Thyroid gland (tissue), 4 donors: ENCODE measurements at regions not wholly inside any gene's neighbourhood (a gene's known extent, or its start where the extent isn't known, plus 50 kb on each side); places are given as distances from the start of the nearest gene placed in this dataset.

Source experiments
- DNase-seq, 2 donors: peaks; one replicate each; pipeline ENCODE4 v3.0.0-alpha.2; 2019
- H3K27ac ChIP-seq, 3 donors: fragments of 200-600 bp; sonication (generic); 1 replicate in 2 of 3; 2 replicates in 1 of 3; pipeline ENCODE4 v1.5.1; 2016 to 2019; ENCODE audit warnings: mild to moderate bottlenecking in 1 of 3, moderate library complexity in 1 of 3
- H3K27me3 ChIP-seq: fragments of 200-600 bp; sonication (generic); one replicate; pipeline ENCODE4 v1.5.1; 2019
- H3K36me3 ChIP-seq, 2 donors: fragments of 200-600 bp; sonication (generic); one replicate each; pipeline ENCODE4 v1.5.1; 2016 to 2019
- H3K4me1 ChIP-seq, 2 donors: fragments of 200-600 bp; sonication (generic); one replicate each; pipeline ENCODE4 v1.5.1; 2017 to 2019
- H3K4me3 ChIP-seq, 3 donors: fragments of 200-600 bp; sonication (generic); replicated peaks in 1 of 3; 1 replicate in 2 of 3; 2 replicates in 1 of 3; pipeline ENCODE4 v1.5.1; 2016; ENCODE audit warnings: mild to moderate bottlenecking in 1 of 3
- H3K9me3 ChIP-seq: fragments of 200-600 bp; sonication (generic); one replicate; pipeline ENCODE4 v1.5.1; 2017
- POLR2A ChIP-seq, 2 donors: fragments of 450-650 bp; IDR thresholded peaks; one replicate each; pipeline ENCODE4 v1.6.1; 2017; ENCODE audit warnings: antibody characterized with exemption in 2 of 2, mild to moderate bottlenecking in 2 of 2, moderate library complexity in 1 of 2
- WGBS, 2 donors: methylation state at CpG; one replicate each; pipeline ENCODE4 v1.1.5; 2017; 5-methylcytosine and 5-hydroxymethylcytosine counted together
- intact Hi-C: fragments of 100-400 bp; cut with DNase I; formaldehyde crosslinking; loops from one replicate; pipeline ENCODE4 v1.15.1; 2023
- TF ChIP-seq, protein P1 (sequence below), 6 experiments: fragments of 200-600 bp in 3 of 6; fragments of 450-650 bp in 3 of 6; sonication (generic) in 3 of 6; IDR thresholded peaks; one replicate each; pipeline ENCODE4 v1.5.1; 2016 to 2019; ENCODE audit warnings: antibody characterized with exemption in 6 of 6, mild to moderate bottlenecking in 2 of 6, inconsistent platforms in 1 of 6, moderate library complexity in 1 of 6

DNA sequence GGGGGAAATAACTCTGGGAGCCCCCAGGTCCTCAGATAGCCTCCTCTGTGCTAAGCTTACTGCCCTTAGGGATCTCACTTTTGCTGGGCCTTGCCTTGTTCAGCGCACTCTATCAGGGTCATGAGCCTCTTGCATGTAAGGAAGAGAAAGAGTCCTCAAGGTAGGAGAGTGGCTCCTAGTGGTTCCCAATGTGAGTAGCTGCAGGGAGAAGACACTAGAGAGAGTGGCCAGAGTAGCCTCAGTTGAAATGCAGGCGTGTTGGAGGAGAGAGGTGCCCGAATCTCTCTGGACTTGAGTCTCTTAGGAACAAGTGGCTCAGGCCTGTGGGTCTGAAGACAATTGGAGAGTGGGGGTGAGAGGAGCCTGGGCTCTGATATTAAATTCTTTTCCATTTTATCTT lies 94.3 kb upstream of the SORCS3 start:
- DNase-seq = no peak
- WGBS, 2 donors = 64 to 68% methylated on average over 3 of the region's 3 CpGs
- intact Hi-C loops = no loop called here

DNA sequence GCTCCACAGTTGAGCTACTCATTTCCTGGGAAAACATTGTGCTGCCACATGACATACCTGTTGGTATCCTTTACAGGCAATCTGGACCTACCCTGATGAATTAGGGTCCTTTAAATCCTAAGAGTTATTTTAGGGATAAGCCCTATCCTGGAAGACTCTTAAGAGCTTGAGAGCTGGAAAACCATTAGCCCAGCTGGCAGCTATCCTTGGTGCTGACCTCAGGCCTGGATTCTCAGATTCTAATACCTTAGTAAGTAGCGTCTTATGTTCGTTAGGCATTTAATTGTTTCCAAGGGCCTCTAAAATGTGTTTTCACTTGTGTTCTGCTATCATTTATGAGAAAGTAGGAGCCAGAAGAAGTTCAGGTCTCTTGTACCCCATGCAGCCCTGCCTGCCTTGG lies 93.0 kb upstream of the SORCS3 start:
- no peaks in the 10 kb centered on the region for H3K27me3 ChIP-seq
- no peak overlapping the region for H3K4me3 ChIP-seq
- WGBS, 2 donors = 29 to 45% methylated on average over 2 of the region's 2 CpGs
- TF ChIP-seq, protein P1, sequence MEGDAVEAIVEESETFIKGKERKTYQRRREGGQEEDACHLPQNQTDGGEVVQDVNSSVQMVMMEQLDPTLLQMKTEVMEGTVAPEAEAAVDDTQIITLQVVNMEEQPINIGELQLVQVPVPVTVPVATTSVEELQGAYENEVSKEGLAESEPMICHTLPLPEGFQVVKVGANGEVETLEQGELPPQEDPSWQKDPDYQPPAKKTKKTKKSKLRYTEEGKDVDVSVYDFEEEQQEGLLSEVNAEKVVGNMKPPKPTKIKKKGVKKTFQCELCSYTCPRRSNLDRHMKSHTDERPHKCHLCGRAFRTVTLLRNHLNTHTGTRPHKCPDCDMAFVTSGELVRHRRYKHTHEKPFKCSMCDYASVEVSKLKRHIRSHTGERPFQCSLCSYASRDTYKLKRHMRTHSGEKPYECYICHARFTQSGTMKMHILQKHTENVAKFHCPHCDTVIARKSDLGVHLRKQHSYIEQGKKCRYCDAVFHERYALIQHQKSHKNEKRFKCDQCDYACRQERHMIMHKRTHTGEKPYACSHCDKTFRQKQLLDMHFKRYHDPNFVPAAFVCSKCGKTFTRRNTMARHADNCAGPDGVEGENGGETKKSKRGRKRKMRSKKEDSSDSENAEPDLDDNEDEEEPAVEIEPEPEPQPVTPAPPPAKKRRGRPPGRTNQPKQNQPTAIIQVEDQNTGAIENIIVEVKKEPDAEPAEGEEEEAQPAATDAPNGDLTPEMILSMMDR (IDR thresholded peaks at IDR 0.05) = no peak
- TF ChIP-seq POLR2A (IDR thresholded peaks at IDR 0.05) = no peak
- no peaks in the 10 kb centered on the region for H3K36me3 ChIP-seq
- DNase-seq = no peak
- no peaks in the 10 kb centered on the region for H3K9me3 ChIP-seq
- H3K27ac ChIP-seq = no peak overlapping the region
- intact Hi-C loops = no loop called here
- H3K4me1 ChIP-seq = no peaks in the 10 kb centered on the region

More for the DNA sequence above, 94.3 kb upstream of the SORCS3 start:
- Histone ChIP-seq H3K27ac (no peak overlapping the region), H3K27me3 (no peaks in the 10 kb centered on the region), H3K4me3 (no peak overlapping the region), H3K9me3 (no peaks in the 10 kb centered on the region), H3K36me3 (no peaks in the 10 kb centered on the region), H3K4me1 (no peaks in the 10 kb centered on the region)
- TF ChIP-seq, protein P1 (IDR thresholded peaks at IDR 0.05) = no peak
- no peak for TF ChIP-seq POLR2A (IDR thresholded peaks at IDR 0.05)

DNA sequence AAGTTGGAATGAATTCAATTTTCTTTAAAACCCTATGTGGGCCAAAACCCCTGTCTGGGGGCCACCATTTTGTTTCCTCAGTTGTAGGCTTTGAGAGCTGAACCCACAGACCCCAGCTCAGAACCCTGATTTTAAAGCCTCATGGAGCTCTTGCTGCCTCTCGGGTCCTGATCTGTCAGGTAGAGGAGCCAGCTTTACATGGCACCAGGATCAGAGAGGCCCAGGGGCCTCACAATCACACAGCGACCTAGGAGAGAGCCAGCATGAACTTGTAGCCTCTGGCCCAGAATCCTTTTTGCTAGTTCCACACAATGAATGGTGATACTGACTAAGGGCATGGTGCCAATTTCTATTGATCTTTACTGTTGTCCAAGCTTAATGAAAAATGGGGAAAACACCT lies 84.3 kb upstream of the SORCS3 start:
- no peak for DNase-seq
- no peaks in the 10 kb centered on the region for H3K36me3 ChIP-seq
- no peaks in the 10 kb centered on the region for H3K27me3 ChIP-seq
- TF ChIP-seq, protein P1 (IDR thresholded peaks at IDR 0.05) = no peak
- TF ChIP-seq POLR2A (IDR thresholded peaks at IDR 0.05) = no peak
- intact Hi-C loops = no loop called here
- no peak overlapping the region for H3K27ac ChIP-seq
- no peaks in the 10 kb centered on the region for H3K9me3 ChIP-seq
- H3K4me3 ChIP-seq = no peak overlapping the region
- no peaks in the 10 kb centered on the region for H3K4me1 ChIP-seq
- WGBS, 2 donors = 83 to 89% methylated on average over 2 of the region's 2 CpGs

DNA sequence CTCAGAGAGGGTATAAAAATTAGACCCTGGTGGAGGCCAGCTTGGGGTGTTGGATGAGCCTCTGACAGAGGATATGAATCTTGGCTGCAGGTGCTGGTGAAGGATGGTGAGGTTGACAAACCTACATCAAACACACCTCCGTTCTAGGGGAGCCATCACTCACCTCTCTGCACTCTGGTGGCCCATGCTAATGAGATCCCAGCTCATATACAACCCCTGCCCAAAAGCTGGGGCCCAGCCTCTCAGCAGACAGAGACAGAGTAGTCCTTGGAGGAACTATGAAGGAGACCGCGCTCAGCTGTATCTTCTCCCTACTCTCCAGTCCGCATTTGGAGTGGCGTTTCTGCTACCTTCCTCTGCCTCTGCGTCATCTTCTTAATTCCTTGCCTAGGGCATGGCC lies 83.1 kb upstream of the SORCS3 start:
- WGBS, 2 donors = 75 to 76% methylated on average over 6 of the region's 6 CpGs

DNA sequence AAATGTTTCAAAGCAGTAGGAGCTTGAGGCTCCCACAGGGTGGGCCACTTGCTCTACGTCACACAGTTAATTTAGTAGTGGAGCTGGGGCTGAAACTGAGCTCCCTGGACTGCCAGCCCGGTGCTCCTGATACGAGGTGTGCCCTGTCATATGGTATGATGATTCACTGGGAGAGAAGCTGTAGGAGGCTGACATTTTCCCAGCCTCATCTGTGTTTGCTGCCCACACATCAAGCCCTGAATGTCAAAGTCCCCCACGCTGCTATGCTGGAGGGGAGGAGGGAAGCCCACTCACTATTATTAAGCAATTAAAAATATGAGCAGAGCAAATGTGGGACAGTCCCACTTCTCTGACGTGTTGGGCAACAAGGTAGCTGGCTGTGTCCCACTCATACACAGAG lies 81.2 kb upstream of the SORCS3 start:
- intact Hi-C loops = no loop called here
- Histone ChIP-seq H3K27ac (no peak overlapping the region), H3K4me1 (no peaks in the 10 kb centered on the region), H3K36me3 (no peaks in the 10 kb centered on the region), H3K9me3 (no peaks in the 10 kb centered on the region), H3K4me3 (no peak overlapping the region), H3K27me3 (no peaks in the 10 kb centered on the region)
- TF ChIP-seq, protein P1 (IDR thresholded peaks at IDR 0.05) = no peak
- TF ChIP-seq POLR2A (IDR thresholded peaks at IDR 0.05) = no peak
- DNase-seq = no peak
- 48 to 78% methylated on average over 5 of the region's 5 CpGs for WGBS, 2 donors

More for the DNA sequence above, 83.1 kb upstream of the SORCS3 start:
- H3K4me3 ChIP-seq = no peak overlapping the region
- TF ChIP-seq, protein P1 (IDR thresholded peaks at IDR 0.05) = no peak
- no peak for TF ChIP-seq POLR2A (IDR thresholded peaks at IDR 0.05)
- H3K27ac ChIP-seq = no peak overlapping the region
- no peaks in the 10 kb centered on the region for H3K4me1 ChIP-seq
- no peak for DNase-seq
- H3K27me3 ChIP-seq = no peaks in the 10 kb centered on the region
- intact Hi-C loops = no loop called here
- H3K36me3 ChIP-seq = no peaks in the 10 kb centered on the region
- no peaks in the 10 kb centered on the region for H3K9me3 ChIP-seq
